Activated CD8-positive, alpha-beta memory T cell treated with anti-CD3 and anti-CD28 coated beads for 48 hours (primary cell): ENCODE measurements at regions not wholly inside any gene's neighbourhood (a gene's known extent, or its start where the extent isn't known, plus 50 kb on each side); places are given as distances from the start of the nearest gene placed in this dataset.
"Not testable (repeated sequence)": the region's sequence is repeated elsewhere in the genome, so short reads cannot be mapped to it uniquely, and the experiment has no call there.

Experiments used
- DNase-seq, 3 experiments: peaks; one replicate each; pipeline ENCODE4 v3.0.0-alpha.2; 2020; ENCODE audit warnings: low read depth in 2 of 3, low spot score in 2 of 3

- DNase-seq = no peak
Observed at GRCh38 chr2:196516564-196516963, 123.0 kb upstream of the CCDC150 start.

- no peak for DNase-seq
Observed at GRCh38 chr2:196520605-196521004, 118.9 kb upstream of the CCDC150 start.

DNA sequence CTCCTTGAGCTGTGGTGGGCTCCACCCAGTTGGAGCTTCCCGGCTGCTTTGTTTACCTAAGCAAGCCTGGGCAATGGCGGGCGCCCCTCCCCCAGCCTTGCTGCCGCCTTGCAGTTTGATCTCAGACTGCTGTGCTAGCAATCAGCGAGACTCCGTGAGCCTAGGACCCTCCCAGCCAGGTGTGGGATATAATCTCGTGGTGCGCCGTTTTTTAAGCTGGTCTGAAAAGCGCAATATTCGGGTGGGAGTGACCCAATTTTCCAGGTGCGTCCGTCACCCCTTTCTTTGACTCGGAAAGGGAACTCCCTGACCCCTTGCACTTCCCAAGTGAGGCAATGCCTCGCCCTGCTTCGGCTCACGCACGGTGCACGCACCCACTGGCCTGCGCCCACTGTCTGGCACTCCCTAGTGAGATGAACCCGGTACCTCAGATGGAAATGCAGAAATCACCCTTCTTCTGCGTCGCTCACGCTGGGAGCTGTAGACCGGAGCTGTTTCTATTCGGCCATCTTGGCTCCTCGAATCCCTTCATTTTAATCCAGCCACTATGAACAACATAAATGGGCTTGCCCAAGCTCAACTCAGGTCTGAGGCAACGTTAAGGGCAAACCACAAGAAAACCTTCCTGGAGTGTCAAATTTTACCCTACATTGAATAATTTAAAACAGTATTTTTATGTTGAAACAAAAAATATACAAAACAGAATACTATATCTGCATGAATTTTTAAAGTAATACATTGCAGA is 112.4 kb upstream of the CCDC150 start:
- DNase-seq = not testable (repeated sequence)

- DNase-seq = no peak
Observed at GRCh38 chr2:196528486-196529223, 110.9 kb upstream of the CCDC150 start.

DNA sequence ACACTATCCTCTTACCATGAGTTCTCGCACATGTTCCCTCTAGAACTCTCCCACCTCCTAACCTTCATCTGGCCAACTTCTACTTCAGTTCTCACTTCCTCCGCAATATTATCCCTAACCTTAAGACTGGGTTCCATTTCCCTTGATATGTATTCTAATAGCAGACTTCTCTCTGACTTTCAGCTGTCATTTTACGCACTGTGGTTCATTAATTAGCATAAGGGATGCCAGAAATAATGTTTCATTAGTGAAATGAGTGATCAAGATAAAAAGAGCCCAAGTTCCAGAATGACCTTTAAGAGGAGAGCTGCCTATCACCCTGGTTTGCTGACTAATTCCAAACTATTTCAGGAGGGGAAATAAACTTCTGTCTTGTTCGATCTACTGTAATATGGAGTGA is 108.6 kb upstream of the CCDC150 start:
- no peak for DNase-seq

DNA sequence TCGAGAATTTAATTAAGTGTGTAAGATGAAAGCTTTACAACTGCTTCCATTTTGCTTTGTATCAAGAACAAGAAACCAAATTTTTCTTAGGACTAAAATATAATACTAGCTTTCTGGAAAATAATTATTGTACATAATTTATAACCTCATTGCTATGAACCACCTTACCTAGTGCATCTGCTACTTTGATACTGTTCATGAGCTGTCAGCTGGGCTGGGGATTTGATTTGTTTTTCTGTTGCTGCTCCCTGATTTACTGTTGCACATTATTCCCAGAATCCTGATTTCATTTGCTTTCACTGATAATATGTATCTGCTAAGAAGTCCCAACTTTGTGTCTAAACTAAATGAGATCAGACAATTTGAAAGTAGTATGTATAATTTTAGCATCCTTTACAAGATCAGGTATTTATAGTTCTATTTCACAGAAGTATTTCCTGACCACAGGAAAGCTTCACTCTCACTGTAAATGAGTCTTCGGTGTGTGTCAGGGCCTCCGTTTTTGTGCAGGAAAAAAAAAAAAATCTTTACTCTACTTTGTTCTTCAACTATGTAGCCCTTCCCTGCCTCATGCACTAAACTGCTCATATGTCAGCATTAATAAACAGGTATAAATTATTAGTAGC is 105.6 kb upstream of the CCDC150 start:
- no peak for DNase-seq

DNA sequence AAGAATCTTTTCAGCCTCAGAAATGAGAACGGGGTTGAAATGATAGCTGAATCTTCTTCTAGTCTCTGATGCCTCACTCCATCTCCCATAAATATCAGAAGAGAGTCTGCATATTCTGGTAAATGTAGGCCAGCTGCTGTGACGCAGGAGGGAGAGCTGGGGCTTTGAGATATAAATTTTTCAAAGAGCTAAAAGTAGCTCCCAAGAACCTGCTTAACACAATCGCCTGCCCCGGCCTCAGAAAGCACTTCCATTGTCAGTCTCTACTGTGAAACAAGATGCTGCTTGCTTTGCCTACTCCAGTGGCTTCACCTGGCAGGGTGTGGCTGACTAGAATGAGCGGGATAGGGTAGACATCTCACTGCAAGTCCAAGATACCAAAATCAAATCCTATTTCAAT is 105.0 kb upstream of the CCDC150 start:
- no peak for DNase-seq

- no peak for DNase-seq
Observed at GRCh38 chr2:196535061-196535460, 104.5 kb upstream of the CCDC150 start.

GRCh38 chr2:196535742-196536141 is 103.8 kb upstream of the CCDC150 start:
- DNase-seq = no peak

- DNase-seq = no peak
Observed at GRCh38 chr2:196537311-196537710, 102.2 kb upstream of the CCDC150 start.

- DNase-seq = no peak
Observed at GRCh38 chr2:196538189-196538588, 101.3 kb upstream of the CCDC150 start.

GRCh38 chr2:196538646-196539045 is 100.9 kb upstream of the CCDC150 start:
- DNase-seq = no peak

DNA sequence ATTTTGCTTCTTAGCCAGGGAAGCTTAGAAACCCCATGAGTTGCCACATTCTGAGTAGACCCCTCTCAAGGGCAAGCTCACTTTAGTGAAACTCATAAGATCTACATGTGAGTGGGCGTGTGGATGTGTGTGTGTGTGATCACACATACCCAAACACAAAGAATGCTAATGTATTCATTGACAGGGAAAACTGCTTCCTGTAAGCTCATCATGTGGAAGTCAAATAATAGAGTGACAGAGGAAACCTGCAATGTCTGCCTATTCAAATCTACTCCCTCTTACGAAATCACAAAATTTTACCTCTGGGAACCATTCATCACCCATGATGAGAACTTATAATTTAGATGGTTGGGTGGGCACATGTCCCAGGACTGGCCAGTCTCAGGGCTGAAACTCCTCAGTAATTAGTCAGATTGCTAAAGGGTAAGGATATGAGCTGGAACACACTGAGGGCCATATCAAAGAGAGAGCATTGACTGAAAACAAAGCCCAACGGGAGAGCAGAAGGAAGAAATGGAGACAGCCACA is 94.5 kb upstream of the CCDC150 start:
- no peak for DNase-seq

- DNase-seq = no peak
Observed at GRCh38 chr2:196546151-196546919, 93.2 kb upstream of the CCDC150 start.

DNA sequence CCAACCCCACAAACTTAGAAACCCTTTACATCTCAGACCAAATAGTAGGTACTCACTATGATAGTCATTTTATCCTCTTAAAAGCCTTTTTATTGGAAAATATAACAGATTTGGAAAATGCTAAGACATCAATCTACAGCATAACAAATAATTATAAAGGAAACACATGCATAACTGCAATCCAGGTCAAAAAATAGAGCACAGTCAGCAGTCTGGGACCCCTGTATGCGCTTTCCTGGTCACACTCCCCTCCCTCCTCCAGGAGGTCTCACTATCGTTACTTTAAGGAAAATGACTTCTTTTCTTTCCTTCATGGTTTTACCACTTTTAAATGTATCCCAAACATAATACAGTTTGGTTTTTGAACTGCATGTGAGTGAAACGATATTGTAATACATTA is 90.5 kb upstream of the CCDC150 start:
- no peak for DNase-seq

DNA sequence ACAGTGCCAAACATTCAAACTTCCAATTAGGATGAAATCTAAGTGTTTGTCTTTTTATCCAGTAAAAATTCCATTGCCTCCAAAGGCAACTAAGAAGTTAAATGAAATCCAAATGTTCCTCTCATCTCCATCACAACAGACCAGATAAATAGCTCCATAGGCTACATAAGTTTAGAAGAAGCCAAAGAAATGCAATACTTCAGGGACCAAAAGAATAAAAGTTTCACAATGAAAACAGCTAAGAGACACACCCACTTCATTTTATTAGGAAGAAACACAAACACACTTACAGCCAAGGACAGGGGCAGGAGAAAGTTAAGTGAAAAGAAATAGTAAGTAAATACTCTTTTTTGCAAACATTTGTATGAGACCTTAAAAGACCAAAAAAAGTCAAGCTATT is 88.5 kb upstream of the CCDC150 start:
- no peak for DNase-seq

- DNase-seq = no peak
Observed at GRCh38 chr2:196555161-196555560, 84.4 kb upstream of the CCDC150 start.

- DNase-seq = no peak
Observed at GRCh38 chr2:196555726-196556125, 83.8 kb upstream of the CCDC150 start.

DNA sequence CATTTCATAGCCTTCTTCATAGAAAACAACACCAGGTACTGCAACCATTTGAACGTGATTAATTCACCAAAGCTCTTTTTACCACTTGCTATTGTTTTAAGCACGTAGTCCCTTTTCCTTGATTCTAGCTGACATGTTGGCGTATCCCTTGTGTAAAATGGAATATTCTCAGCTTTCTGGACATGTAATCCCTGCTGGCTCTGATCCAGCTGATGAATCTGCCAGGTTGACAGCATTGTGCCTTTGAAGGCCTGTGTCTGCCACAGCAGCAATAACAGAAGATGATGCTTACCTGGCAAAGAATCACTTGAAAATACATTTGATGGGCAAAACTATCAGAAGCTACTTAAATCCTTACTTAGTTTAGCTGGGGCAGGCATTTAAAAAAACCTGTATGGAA is 81.0 kb upstream of the CCDC150 start:
- DNase-seq = no peak

GRCh38 chr2:196563876-196564275 is 75.6 kb upstream of the CCDC150 start:
- no peak for DNase-seq

- DNase-seq = no peak
Observed at GRCh38 chr2:196565106-196565765, 74.3 kb upstream of the CCDC150 start.
